HL-60/S4 (cell line): ENCODE measurements at regions not wholly inside any gene's neighbourhood (a gene's known extent, or its start where the extent isn't known, plus 50 kb on each side); places are given as distances from the start of the nearest gene placed in this dataset.

ENCODE experiments used
- in situ Hi-C: fragments of 300-500 bp; cut with MboI; formaldehyde crosslinking; loops from 2 replicates; pipeline ENCODE4 v1.14.3; 2022; ENCODE audit warnings: low sequenced_read_pairs

DNA sequence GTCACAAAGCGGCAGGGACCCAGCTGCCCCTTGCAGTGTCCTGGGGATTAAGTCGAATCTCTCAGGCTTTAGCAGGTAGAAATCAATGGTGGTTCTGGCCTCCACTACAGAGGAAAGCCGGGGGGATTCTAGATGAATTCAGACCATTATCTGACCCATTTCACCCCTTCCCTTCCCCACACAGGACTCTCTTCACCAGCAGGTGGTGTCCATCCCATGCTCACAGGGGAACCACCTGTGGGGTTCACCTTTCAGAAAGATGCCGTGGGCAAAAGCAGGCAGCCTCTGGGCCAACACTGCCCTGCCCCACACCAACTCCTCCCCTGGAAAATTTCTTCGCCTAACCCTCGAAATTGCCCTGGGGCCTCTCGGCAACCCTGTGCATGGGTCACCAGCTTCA lies 123.8 kb upstream of the GGTLC1 start:
- in situ Hi-C loops: no loop called here

DNA sequence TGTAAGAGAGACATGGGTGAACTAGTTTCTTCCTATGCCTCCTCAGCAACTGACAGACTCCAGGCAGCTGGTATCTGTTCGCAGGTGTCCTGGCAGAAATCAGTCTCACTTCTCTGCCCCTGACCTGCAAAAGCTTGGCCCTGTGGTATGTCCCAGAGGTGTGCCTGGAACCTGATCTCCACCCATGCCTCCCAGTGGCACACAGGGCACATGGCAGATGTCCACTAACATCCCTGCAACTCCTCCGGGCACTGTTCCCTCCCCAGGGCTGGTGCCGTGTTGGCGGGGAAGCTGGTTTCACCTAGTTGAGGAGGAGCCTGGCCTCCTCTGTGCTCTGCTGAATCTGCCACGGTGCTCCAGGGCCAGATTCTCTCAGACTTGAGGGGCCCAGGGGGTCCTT lies 123.3 kb upstream of the GGTLC1 start:
- in situ Hi-C loops: no loop called here

DNA sequence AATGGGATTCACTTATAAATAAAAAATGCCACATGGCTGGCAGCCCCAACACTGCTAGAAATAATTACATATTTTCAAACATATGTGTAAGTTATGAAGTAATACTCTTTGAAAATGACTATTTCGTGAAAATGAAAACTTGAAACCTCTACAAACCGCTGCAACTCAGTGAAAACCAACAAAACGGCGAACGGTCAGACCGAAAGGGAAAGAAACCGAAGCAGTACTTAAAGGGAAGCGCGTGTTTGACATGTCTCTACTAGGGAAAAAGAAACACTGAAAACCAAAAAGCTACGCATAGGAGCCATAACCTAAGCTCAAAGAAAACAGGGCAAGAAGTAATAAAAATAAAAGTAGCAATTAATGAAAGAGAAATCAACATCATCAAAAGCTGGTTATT lies 121.0 kb upstream of the GGTLC1 start:
- in situ Hi-C loops: loop anchor here (10.0 kb wide), 1 partner anchor 55 kb away; no protein-coding TSS in a partner anchor

DNA sequence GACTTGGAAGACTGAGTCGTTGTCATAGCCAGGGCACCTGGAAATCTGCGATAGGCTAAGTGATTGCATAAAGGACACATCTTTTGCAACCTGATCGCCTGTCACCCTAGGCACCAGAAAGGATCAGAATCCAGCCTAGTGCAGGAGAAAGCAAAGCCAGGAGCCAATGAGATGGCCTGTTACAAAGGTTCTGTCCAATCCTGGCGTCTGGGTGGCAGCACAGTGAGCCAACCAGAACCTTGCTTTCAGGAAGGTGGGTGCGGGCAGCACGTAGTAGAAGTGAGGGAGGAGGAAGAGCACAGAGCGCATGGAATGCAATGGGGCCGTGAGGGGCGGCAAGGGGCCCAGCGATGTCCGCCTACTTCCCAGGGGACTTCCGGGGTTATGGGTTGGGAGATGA lies 120.4 kb upstream of the GGTLC1 start:
- in situ Hi-C loops: loop anchor here (10.0 kb wide), 1 partner anchor 56 kb away; no protein-coding TSS in a partner anchor

DNA sequence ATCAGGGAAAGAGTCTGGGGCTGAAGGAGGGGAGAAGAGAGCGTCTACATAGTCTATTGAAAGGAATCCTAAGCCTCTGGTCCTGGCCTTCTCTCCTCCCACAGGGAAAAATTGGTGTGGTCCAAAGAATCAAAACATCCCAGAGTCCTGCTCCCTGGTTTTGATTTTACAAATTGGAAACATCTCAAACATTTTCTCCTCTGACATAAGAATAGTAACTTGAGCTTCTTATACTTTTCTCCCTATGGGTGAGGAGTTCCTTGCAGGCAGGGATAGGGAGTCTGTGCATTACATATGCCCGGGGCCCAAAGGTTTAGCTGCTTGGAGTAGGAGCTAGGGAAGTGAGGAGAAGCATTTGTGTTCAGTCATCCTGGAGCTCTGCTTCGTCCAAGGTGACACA lies 120.0 kb upstream of the GGTLC1 start:
- in situ Hi-C loops: loop anchor here (10.0 kb wide), 1 partner anchor 56 kb away; no protein-coding TSS in a partner anchor

DNA sequence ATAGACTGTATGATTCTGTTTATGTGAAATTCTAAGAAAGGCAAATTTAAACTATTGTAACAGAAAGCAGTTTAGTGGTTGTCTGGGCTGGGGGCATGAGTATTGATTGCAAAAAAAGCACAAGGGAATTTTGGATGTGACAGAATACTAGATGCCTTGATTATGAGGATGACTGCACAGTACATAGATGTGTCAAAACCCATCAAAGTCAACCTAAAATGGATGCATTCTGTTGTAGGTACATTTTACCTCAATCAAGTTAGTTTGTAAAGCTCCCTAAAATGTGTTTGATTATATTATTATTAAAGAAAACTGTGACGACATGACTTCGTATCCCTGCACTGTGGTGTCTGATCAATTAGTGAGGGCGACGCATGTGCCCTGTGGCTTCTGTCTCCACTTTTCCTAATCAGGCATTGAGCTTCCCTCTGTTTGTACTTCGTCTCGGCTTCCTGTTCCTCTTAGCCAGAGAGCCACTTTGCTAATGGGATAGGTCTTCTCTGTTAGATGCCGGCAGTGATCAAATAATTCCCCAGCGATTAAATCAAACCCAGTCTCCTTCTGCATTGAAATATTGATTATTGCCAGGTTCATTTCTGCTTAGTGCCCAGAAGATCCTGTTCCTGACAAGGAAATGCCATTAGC lies 118.3 kb upstream of the GGTLC1 start:
- in situ Hi-C loops: loop anchor here (10.0 kb wide), 1 partner anchor 58 kb away; no protein-coding TSS in a partner anchor

DNA sequence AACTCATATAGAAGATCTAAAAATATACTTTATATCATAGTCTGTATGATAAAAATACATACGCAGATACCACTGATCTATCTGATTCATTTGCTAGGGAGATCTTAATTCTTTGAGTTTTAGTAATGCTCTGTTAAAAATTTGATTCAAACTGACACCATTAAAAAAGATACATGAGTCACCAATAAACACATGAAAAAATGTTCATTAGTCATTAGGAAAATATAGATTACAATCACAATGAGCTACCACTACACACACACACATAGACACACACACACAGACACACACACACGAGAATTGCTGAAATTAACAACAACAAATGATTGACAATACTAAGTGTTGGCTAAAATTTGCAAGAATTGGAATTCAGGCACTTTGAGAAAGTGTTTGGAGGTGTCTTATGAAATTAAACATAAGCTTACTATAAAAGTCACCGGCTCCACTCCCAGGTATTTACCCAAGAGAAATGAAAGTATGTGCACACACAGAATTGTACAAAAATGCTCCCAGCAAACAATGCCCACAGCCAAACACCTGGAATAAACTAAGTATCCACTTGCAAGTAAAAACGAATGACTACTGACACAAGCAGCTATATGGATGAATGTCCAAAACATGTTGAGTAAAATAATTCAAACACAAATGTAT lies 117.7 kb upstream of the GGTLC1 start:
- in situ Hi-C loops: loop anchor here (10.0 kb wide), 1 partner anchor 59 kb away; no protein-coding TSS in a partner anchor

DNA sequence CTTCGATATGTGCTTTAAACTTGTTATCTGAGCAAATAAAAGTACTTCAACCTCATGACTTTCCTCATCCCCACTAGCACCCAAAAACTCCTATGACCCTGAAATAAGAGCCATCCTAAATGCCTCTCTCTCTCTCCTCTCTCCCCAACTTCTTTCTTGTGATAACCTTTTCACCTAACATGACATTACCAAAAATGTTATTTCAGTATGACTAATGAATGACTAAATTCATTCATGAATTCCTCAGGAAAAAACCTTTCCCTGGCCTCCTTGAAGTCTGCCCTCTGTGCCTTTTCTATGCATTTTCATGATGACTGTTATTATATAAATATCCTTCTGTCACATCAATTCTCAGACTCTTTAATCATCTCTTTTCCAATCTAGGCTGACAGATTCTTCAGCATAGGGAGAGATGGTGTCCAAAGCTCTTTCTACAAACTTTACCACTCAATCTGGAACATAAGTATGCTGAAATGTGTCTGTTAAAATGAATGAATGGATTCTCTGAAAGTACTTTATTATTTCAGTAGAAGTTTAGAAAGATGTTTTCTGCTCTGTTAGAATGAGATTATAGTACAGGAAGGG lies 114.3 kb upstream of the GGTLC1 start:
- in situ Hi-C loops: loop anchor here (10.0 kb wide), 1 partner anchor 62 kb away; no protein-coding TSS in a partner anchor

DNA sequence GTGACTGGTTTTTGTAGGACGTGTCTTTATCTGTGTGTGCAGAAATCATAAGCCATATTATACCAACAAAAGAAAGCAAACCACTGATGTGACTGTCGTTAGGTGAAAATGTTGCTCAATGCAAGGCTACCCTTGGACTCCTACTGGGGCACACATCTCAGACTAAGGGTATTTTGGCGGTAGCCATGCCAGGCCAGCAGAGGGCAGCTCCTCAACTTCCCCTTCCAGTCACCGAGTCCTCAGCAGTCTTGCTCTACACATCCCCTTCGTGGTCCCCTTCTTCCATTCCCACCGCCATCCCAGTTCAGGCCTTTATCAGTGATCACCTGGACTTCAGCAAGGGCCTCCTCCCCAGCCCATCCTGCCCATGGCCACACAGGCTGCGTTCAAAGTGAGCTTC lies 113.7 kb upstream of the GGTLC1 start:
- in situ Hi-C loops: loop anchor here (10.0 kb wide), 1 partner anchor 63 kb away; no protein-coding TSS in a partner anchor

DNA sequence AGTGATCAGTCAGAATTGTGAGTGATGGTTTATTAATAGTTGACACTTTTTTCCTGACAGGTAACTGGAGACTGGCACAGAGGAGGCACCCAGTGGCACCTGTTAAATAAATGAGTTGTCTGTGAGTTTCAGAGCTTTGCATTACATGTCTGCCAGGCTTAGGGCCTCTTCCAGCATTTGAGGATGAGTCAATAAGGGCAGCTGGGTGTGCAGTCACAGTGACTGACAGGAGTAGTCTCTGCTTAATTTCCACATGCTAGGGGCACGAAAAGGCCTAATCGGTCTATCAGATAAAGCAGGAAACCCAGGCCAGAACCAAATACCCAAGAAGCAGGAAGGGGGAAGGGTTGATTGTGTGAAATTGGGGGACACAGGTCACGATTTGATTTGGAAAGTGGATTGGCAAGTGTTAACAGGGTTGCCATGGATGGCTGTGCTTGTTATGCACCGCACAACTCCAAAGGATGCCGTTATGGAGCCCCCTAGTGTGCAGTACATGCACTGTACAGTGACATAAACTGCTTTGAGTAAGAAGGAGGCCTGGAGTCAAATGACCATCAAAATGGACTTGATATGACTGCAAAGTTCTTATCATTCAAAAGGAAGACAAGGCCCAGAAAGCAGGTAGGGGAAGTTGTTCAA lies 111.9 kb upstream of the GGTLC1 start:
- in situ Hi-C loops: loop anchor here (10.0 kb wide), 1 partner anchor 64 kb away; no protein-coding TSS in a partner anchor

DNA sequence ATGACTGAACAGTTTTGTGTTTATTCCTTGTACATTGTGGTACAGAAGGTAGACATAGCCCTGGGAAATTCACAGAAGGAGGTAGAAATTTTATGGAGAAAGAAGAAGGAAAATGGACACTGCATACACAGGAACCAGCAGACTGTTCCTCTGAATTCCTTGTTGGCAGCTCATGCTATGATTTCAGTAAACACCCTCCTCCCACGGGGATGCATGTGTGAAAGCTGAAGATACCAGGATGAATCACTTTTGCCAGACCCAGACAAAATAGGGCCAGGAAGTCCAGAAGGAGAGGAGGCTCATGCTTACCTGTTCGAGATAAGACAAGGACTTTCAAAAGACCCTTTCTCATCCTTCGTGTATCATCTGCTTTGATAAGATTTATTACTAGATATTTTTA lies 110.3 kb upstream of the GGTLC1 start:
- in situ Hi-C loops: no loop called here

DNA sequence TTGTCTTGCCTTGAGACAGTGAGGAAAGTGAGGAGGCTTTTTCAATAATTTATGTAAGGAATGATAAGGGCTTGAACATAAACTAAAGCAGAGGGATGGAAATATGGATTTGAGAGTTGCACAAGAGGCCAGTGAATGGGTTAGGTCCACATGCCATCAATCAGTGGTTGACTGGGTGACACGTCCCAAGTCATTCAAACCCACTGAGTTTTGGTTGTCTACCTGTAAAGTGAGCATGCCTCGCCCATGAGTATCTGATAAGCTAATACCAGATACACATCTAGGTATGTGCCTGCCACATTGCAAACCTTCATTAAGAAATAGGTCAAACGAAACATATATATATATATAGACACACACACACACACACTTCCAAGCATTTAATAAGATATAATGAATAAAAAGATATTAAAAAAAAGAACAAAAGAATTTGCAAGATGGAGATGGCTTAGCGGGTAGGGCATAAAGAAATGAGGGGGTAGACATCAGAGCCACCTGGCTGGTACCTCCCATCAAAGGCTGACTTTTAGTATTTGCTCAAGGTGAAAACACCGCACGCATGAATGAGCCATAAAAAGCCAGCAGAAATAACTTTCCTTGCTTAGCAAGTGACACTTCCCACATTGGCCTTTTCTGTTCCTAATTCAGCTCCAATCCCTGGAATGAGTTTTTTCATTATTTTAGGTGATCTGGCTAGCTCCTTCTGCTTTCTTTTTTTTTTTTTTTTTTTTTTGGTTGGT lies 109.1 kb upstream of the GGTLC1 start:
- in situ Hi-C loops: no loop called here

DNA sequence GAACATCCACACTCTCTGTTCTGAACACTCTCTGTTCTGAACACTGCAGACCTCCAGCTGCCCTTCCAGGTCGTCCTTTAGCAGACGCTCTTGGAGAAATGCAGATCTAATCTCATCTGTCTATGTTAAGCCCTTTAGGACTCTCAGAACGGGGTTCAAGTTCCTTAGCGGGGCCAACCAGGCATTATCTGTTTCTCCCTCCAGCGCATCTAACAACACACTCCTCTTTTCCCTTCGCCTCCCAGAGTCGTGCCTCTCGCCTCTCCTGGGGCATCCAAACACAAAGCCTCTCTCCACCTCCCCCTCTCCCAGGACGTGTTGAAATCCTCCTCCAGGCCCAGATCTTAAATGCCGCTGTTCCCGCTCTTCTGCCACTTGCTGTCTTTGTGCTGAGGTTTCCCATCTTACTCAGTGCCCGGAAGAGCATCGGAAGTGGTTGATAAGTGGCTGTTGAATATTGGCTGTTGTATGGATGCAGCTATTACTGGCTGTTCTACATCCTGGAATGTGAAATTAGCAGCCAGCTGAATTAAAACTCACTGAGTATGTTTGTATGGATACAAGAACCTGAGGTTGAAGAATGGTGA lies 108.4 kb upstream of the GGTLC1 start:
- in situ Hi-C loops: no loop called here

DNA sequence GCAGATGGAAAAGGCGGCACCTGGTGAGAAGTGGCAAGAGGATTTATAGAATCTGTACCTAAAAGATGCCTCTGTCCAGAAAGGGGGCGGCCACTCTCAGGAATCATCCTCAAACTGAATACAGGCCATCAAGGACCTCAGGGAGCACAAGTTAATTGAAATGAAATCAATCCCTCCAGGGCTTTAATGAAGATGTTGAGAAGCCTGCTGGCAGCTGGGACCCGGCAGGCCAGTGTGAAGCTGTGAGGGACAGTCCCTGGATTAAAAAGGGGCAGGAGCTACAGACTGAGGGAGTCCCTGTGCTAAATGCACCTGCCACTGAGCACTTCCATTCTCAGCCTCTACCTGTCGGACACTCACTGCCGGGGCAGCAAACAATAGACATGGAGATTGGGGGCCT lies 107.7 kb upstream of the GGTLC1 start:
- in situ Hi-C loops: no loop called here

DNA sequence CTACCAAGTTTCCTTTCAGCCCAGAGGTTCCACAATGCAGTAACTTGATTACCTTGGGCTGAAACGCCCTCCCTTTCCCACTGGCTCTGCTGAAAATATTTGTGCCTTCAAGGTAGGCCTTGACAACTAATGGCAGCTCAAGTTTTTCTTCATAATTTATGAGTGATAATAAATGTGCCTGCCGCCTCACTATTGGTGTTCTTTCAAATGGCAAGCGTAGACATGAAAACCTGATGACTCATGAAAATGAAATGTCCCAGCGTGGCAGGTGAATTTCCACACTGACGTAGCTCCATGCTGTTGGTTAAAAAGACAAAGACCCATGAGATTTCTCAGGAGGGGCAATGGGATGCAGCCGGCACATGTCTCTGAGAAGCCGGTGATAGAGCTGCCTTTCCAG lies 107.2 kb upstream of the GGTLC1 start:
- in situ Hi-C loops: no loop called here

DNA sequence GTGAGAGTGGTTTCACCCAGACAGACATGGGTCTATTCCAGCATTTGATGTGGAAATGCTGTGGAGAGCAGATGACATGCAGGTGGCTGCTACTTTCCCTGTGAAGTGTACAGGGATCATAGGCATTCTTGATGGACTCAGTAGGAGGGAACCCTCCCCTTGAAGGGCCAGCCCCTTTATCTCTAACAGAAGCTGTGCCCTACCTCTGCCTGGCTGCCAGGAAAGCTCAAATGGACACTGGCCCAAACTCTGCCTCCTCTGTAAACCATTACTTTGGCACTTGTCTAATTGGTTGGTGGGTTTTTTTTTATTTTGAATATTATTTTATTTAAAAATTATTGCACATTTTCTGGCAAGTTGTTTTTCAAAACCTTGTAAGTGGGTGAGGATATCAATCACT lies 106.7 kb upstream of the GGTLC1 start:
- in situ Hi-C loops: no loop called here

DNA sequence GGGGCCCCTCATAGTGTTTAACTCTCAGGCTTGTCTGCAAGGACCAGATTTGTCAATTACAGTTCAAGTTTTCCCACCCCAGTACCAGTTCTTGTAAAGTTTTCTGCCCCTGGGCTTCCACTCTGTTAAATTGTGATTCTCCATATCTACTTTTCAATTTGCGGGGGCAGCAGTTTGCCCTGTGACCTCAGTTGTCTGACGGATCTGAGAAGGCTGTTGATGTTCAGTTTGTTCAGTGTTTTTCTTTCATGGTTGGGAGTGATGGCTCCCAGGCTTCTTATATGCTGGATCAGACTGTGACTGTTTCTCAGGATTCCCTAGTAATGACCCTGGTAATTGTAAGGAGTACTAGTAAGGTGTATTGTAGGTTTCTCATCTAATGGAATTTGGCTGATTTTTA lies 101.0 kb upstream of the GGTLC1 start:
- in situ Hi-C loops: no loop called here

DNA sequence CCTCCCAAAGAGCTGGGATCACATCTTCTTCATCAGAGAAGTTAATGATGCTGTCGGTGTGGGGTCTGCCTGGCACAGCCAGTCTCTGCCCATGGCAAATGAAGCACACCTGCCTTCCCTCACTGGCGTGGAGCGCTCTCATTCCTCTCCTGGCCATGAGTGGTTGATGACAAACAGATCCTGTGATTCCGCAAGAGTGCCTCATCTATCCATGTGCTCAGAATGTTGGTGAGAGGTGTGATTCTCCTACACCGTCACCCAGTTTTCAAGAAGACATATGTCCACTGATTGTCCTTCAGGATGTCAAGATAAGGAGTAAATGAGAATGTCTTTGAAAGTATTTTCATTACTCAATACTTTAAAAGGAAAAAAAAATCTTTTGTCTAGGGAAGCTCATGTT lies 97.5 kb upstream of the GGTLC1 start:
- in situ Hi-C loops: no loop called here

DNA sequence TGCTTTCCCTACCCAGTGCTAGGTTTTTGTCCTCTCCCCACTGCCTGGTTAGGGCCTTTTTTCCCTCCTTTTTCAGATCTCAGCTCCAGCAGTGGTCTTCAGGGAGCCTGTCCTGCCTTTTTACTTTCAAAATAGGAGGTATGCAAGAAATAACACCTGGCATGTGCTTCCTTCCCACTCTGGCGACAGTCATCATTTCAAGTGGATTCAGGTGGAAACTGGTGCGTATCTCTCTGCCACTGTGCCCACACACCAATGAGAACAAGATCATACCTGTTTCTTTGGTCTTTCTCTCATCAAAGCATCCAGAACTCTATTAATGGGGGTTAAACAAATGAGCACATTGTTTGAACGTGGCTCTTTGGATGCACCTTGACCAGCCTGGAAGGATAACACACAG lies 95.7 kb upstream of the GGTLC1 start:
- in situ Hi-C loops: no loop called here

DNA sequence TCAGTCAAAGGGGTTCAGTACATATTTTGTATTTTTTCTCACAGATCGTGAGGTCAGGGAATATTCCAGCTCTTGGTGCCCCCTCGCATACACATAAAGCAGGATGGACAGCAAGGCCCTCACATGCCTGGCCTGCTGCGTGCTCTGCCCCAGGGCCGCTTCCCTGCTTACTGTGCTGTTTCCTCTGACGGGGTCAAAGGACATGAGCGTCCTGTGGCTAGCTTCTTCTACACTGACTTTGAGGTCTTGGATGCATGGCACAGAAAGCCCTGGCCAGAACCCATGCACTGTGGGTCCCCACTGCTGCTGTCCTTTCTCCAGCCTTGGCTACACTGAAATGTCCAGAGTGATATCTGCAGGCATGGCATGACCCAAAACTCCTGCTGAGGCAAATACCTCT lies 92.5 kb upstream of the GGTLC1 start:
- in situ Hi-C loops: no loop called here
